ENCODE measurements at regions not wholly inside any gene's neighbourhood (a gene's known extent, or its start where the extent isn't known, plus 50 kb on each side); places are given as distances from the start of the nearest gene placed in this dataset.

- DNase-seq (ENCODE audit: low read depth, low spot score) = no peak
Observed at GRCh38 chr5:175579742-175580432, 78.0 kb upstream of the HRH2 start.

- no peak for DNase-seq (ENCODE audit: low read depth, low spot score)
Observed at GRCh38 chr5:175582697-175583096, 75.2 kb upstream of the HRH2 start.

DNA sequence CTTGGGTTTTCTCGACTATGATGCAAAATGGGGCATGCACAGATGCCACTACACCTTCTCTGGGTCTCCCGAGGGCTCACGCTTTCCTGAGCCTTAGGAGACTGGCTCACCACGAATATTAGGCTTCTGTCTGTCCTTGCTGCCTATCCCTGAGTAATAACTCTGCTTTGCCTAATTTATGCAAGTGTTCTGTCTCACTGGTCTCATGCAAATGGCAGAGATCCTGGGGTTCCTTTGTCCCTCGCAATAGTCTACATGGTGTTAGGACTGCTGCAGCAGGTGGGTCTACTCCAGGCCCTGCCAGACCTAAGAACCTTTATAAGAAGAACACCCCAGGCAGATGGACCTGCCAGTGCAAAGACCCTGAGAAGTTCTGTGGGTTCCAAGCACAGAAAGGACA is 72.3 kb upstream of the HRH2 start:
- no peak for DNase-seq (ENCODE audit: low read depth, low spot score)

DNA sequence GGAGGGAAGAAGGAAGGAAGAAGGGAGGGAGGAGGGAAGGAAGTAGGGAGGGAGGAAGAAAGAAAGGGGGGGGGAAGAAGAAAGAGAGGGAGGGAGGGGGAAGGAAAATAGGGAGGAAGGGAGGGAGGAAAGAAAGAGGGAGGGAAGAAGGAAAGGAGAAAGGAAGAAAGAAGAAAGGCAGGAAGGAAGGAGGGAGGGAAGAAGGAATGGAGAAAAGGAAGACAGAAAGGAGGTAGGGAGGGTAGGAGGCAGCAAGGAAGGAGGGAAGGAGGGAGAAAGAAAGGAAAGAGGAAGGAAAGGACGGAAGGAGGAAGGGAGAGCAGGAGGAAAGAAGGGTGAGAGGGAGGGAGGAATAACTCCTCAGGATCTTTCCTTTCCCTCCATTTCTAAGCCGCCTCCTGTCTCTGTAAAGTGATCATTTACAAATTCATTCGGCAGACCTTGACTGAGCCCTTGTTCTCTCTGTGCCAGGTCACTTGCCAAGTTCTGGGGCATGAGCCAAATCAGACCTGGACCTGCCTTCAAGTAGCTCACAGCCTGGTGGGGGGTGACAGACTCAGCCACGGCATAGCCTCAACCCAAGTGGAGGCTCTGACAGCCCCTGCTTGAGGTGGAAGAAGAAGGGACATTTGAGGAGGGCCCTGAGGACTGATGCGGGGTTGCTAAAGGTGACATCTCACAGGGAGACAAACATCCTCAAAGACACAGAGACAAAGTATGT is 69.0 kb upstream of the HRH2 start:
- DNase-seq (ENCODE audit: low read depth, low spot score) = no peak

GRCh38 chr5:175589714-175590113 is 68.2 kb upstream of the HRH2 start:
- DNase-seq (ENCODE audit: low read depth, low spot score) = no peak

DNA sequence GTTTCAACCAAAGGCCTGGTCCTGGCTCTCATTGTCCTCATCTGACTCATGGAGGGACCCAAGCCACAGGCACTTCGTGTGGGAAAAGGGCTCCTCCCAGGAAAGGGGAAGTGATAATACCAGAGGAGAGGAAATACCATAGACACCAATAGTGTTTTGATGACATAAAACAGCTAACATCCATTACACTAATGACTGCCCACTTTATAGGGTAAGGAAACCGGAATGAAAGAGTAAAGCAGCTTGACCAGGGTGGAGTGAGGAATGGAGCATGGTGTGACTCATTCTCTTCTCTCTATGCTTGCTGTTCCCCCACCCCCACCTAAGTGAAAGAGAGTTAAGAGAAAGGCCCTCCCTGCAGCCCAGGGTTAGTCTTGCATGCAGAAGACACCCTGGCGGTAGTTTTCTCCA is 67.4 kb upstream of the HRH2 start:
- DNase-seq (ENCODE audit: low read depth, low spot score) = peak; percentile 78

- DNase-seq (ENCODE audit: low read depth, low spot score) = no peak
Observed at GRCh38 chr5:175591293-175591692, 66.6 kb upstream of the HRH2 start.

GRCh38 chr5:175593794-175594193 is 64.1 kb upstream of the HRH2 start:
- no peak for DNase-seq (ENCODE audit: low read depth, low spot score)

DNA sequence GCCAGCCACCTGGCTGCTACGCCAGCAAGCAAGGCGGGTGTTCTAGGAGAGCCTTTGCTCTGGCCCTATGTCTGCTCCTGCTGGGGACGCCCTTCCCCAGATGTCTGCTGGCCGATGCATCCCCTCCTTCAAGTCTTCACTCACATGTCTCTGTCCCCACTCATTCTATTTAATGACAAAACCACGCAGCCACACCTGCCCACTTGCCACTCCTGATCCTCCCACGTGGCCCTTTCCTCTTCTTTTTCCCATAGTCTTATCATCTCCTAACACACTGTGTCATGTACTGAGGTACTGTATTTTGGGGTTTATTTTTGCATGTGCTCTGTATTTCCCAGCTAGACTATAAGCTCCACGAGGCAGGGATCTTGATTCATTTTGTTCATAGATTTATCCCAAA is 62.0 kb upstream of the HRH2 start:
- DNase-seq (ENCODE audit: low read depth, low spot score) = no peak

GRCh38 chr5:175596761-175597189 is 61.1 kb upstream of the HRH2 start:
- DNase-seq (ENCODE audit: low read depth, low spot score) = no peak

DNA sequence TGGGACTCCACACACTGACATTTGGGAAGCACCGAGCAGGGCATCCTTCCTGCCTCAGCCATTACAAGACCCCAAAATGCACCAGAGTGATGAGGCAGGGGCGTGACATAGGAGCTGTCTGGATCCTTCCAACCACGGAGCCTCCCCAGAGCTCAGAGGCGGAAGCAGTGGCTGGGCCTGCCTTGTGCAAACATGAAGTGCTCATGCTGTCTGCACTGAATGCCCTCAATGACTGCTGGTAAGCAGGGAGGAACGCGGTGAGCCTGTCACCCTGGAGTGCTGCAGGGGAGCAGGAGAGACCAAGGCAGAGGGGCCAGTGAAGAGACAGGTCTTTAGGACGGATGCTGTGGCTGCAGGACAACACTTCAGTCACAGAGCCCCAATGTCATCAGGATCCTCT is 60.2 kb upstream of the HRH2 start:
- DNase-seq (ENCODE audit: low read depth, low spot score) = no peak

DNA sequence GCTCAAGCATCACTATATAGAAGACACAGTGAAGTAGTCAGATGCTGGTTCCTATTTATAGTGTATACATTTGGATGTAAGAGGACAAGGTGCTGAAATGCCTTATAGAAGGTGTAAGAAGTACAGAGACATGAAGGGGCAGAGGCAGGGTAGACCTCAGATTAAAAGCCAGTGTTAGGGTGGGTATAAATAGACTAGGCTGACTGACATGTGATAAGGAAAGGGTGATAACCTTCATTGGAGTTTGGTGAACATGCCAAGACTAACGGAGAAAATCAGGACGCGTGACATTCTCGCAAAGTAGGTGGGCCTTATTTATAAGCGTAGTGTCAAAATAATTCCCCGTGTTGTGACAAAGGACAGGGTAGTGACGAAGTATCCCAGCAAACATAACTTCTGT is 59.1 kb upstream of the HRH2 start:
- no peak for DNase-seq (ENCODE audit: low read depth, low spot score)

DNA sequence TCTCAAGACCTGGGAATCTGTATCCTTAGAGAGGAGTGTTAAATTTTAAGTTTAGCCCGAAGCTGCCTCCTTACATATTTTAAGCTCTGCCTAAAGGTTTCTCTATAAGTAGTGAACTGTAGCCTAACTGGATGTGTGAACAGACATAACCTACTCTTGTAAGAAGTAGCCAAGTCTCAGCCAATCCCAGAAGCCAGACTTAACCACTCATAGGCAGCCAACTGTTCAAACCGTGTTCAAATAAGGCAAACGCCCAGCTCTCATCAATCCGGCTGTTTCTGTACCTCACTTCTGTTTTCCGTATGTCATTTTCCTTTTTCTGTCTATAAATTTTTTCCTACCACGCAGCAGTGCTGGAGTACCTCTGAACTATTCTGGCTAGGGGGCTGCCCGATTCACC is 58.7 kb upstream of the HRH2 start:
- DNase-seq (ENCODE audit: low read depth, low spot score) = no peak

DNA sequence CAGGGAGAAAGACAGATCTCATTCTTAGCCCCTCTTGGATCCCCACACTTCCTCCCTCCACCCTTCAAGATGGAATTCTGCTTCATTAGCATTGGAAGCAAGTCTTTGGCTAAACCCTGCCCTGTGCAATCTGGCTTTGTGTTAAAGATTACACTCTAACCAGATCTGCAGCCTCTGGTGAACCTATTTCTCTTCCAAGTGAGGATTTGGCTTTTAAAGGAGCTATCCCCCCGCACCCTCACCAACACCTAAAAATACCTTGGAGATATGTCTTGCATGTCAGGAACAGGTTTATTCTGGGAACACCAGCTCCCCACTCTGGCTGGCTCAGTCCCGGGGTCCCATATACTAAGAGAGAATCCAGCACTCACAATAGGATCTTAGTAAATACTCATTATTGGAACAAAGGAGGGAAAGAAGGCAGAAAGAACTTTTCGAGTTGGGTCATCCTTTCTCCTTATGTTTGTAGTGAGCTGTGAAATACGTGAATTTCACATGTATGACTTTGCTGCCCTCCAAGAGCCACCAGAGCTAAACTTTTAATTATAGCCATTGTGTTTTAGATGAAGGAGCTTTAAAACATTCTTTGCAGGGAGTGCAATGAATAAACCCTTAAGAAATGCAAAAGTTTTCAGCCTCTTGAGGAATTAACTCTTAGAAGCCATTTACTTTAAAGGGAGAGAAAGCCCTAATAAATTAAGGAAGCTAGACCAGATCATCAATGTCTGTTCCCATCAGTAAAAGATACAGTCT is 53.7 kb upstream of the HRH2 start:
- DNase-seq (ENCODE audit: low read depth, low spot score) = no peak

GRCh38 chr5:175606409-175606808 is 51.5 kb upstream of the HRH2 start:
- DNase-seq (ENCODE audit: low read depth, low spot score) = no peak

Measured in astrocyte of the hippocampus (primary cell).